ENCODE measurements at regions not wholly inside any gene's neighbourhood (a gene's known extent, or its start where the extent isn't known, plus 50 kb on each side); places are given as distances from the start of the nearest gene placed in this dataset.
"Not testable (repeated sequence)": the region's sequence is repeated elsewhere in the genome, so short reads cannot be mapped to it uniquely, and the experiment has no call there.

DNA sequence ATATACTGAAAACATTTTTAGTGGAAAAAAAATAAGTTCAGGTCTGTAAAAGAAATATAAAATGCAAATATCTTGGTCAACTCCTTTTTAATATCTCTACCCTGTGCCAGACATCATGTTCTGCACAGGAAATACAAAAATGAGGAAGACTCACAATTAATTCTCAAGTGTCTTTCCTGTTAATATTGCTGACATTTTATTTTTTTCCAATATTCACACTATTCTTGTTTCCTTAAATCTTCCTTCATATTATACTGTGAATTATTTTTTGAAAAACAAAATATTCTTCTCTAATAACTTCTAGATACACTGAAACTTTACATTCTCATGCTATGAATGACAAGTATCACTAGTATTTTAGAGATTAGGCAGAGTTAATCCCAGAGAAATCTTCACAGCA is 334.7 kb upstream of the FTMT start:
- no peak for DNase-seq

DNA sequence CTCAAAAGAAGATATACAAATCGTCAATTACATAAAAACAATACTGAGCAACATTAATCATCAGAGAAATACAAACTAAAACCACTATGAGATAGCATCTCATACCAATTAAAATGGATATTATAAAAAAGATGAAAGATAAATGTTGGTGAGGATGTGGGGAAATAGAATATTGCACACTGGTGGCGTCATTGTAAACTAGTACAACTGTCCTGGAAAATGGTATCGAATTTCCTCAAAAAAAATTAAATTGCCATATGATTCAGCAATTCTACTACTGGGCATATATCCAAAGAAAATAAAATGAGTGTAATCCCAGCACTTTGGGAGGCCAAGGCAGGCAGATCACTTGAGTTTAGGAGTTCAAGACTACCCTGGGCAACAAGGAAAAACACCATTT is 326.0 kb upstream of the FTMT start:
- DNase-seq, result no peak

DNA sequence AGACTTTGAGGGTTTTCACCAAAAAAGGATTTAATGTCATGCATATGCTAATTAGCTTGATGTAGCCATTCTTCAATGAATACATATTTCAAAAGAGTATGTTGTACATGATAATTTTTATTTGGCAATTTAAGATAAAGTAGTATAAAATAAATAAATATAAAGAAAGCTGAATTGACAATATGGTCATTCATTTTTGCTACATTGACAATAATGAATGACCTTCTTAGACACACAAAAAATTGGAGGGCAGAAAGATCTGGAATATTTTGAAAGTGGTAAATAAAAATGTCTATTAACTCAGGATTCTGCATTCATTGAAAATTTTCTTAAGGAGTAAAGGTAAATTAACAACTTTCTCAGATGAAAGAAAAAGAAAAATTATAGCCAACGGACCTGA is 324.8 kb upstream of the FTMT start:
- no peak for DNase-seq

DNA sequence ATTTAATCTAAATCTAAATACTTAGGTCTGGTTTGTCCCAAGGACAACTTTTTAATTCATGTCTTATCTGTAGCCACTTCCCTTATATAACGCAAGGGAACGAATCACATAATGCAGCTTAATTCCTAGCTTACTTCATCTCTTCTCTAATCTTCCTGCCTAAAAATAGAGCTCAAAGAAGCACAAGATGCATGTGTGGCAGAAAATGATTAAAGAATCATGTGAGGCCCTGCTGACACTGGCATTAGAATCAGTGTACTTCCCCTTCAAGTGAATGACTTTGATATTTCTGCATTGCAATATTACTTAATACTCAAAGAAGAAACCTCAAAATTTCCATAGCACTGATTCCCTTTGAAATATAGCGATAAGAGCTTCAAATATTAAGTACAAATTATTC is 317.9 kb upstream of the FTMT start:
- no peak for DNase-seq

DNA sequence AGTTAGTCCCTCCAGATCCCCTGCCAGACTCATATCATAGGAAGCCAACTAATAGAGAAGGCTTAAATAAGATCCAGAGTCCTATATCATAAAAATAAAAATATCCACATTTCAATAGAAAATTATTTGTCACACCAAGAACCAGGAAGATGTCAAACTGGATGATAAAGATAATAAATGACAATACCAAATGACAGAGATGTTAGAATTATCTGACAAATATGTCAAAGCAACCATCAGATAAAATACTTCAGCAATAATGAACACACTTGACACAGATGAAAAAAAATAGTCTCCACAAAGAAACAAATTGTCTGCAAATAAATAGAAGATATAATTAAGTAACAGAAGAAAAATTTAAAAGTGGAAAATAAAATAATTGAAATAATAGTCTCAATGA is 300.7 kb upstream of the FTMT start:
- DNase-seq, result no peak

DNA sequence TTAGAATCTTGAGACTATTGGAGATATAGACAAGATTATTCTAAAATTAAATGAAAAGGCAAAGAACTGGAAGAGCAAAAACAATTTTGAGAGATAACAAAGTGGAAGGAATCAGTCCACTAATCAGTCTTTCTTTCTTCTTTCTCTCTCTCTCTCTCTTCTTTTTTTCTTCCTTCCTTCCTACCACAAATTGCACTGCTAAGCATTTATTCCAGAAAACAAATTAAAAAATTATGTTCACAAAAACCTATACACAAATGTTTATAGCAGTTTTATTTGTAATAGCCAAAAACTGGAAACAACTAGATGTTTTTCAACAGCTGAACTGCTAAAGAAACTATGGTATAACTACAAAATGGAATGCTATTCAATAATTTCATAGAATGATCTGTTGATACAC is 291.9 kb upstream of the FTMT start:
- no peak for DNase-seq

DNA sequence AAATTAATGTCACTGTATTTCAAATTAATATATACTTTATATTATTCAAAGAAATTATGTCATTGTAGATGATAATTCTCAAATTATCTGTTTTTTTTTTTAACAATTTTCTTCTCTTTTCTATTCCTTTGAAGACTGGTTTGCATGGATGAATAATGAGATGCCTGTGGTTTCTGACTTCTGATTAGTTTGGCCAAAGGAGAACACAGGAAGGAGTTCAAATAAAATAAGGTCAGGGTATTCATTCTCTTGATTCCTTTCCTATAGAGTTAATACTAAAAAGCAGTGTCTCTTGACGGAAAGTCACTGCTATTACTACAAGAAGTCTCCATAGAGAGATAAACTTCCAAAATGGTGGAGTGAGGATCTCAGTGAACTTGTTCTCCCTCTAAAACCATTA is 279.6 kb upstream of the FTMT start:
- DNase-seq, result no peak

DNA sequence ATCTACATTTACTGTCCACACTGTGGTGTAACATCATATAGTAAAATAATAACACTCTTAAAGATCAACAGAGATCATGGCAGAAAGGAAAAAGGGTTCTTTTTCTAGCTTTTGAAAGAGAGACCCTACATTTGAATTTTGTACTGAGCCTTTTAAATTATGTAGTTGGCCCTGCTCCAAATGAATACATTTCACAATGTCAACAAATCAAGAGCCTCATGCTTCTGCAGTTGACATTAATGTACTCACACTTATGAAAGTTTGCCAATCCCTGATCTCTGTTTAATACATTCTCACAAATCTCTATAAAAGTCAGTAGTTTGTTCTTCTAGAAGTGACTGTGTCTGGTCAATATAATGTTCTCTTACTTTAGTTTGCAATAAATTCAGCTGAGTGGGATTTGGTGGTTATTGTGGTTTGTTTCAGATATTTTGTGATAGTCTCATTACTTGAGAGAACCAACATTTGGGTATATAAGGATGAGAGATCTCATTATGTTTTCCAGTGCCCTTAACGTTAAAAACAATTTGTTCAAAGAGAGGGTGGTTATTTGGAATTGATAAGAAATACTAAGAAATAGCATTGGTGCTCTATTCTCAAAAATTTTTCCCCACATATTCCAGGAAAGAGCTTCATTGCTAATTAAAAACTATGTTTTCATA is 277.8 kb upstream of the FTMT start:
- DNase-seq, result no peak

DNA sequence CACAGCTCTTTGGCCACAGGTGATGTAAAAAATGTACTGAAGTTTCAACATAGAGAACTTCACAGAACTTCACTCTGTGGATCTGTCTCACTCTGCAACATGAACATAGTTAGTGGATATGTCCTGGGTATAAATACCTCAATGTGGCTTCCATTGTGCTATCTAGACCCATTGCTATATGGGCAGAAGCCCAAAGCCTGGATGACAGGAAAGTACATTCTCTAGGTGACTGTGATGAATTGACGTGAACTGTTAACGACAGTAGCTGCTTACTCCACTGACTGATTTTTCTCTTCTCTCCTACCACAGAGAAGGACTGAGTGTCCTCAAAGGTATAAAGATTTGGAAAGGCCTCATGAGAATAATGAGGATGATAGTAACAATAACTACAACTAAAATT is 270.1 kb upstream of the FTMT start:
- no peak for DNase-seq

DNA sequence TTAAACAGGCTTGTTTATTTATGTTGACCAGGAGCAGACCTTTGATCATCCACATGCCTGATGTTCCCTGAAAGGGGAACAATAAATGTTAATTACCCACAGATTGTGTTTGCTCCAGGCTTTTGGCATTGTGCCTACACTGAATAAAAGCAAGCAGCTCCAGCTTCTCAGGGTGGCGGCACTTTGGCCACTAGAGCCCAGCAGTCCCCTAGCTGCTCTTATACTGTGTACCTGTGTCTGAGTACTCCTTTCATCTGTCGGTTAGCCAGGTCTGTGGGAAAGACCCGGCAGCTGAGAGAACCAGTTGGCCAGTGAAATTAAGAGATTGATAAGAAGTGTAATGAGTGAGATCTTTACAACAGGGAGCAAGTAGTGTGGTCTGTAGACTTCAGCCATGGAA is 254.8 kb upstream of the FTMT start:
- no peak for DNase-seq

DNA sequence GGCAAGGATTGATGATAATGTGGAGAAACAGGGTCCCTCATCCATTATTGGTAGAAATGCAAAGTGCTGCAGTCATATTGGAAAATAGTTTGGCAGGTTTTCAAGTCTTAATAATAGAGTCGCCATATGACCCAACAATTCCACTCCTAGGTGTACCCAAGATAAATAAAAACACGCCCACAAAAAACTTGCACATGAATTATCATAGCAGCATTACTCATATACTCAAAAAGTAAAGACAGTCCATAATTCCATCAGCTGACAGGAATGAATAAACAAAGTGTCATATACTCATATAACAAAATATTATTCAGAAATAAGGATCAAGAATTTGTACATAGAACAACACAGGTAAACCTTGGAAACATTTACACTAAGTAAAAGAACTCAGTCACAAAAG is 242.9 kb upstream of the FTMT start:
- DNase-seq, result no peak

DNA sequence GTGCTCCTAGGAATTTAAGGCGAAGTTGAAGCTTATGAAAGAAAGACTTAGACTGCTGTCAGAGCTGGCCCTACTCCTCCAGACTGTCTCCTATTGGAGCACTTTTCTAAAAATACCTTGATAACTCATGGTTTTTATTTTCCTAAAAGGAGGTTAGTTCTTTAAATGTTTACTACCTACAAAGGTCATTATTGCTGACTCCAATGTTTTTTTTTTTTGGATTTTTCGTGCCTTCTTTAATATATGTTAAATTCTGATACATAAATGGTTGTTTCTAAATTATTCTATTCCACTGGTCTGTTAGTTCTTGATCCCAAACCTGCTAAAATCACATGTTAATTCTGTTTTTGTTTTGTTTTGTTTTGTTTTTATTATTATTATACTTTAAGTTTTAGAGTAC is 227.6 kb upstream of the FTMT start:
- DNase-seq, result no peak

DNA sequence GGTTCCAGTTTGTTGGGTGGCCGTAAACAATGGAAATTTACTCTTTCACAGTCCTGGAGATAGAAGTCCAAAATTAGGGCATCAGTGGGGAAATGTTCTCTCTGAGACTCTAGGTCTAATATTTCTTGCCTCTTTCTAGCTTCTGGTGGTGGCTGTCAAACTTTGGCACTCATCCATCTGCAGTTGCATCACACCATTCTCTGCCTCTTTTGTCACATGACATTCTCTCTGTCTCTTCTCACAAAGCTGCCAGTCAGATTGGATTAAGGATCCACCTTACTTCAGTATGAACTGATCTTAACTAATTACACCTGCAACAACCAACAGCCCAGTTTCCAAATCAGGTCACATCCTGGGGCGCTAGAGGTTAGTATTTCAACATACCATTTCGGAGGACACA is 222.9 kb upstream of the FTMT start:
- no peak for DNase-seq

DNA sequence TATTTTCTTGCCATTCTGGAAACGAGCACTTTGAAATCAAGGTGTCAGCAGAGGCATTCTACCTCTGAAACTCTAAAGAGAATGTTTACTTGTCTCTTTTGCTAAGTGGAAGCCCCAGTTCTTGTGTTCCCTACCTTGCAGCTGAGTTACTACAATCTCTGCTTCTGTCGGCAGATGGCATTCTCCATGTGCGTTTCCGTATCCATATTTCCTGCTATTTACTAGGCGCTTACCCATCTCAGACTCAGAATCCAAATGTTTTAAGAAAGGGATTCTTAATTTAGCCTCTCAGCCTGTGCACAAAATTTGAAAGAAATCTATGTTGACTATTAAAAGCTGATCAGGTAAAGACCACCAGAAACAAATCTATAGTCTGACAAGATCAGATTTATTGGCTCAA is 221.3 kb upstream of the FTMT start:
- DNase-seq, result no peak

DNA sequence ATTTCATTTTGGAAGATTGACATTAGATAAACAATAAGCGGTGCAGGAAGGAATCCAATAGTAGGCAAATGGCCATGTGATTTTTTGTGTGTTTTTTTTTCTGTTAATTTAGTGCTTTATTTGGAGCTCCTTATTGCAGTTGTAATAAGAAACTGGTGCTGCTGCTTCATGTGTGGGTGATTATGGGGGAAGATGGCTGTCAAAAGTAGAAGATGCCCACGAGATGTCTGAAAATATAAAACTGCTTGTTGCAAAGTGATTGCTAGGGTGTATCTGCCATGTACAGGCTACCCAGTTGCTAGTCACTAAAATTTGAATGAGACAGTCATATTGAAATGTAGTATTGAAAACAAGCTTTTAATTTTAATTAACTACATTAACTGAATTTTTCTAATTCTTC is 216.7 kb upstream of the FTMT start:
- no peak for DNase-seq

DNA sequence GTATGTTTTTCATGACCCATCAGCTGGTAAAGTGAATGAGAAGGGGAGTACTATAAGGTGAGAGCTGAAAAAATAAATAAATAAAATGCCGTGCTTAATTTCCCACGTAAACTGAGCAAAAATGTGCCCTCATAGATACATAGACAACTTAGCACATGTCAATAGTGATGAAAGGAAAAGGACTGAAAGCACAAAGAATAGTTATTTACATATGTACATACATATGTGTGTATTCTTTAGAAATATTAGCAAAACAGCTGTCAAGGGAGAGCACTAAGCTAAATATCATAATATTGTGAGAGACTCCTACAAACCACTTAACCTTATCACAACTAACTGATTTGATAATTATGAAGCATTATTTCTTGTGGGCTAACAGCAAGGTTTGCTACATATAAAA is 213.6 kb upstream of the FTMT start:
- no peak for DNase-seq

DNA sequence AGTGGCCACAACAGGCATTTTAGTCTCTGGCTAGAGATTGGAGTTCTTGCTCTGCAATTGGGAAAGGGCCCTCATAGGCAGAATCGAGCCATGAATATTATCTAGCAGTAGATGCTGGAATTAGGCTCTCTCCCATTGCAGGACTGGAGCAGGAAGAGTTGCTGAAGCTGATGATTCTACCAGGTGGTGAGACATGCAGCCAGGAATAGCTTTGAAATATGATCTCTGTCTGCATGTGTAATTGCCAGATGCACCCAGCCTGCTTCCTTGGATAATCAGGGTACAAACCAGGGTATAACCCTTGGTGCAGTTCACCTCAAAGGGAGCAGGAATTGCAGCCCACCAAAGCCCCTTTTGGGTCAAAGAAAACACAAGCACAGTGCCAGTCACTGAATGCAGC is 211.4 kb upstream of the FTMT start:
- no peak for DNase-seq

DNA sequence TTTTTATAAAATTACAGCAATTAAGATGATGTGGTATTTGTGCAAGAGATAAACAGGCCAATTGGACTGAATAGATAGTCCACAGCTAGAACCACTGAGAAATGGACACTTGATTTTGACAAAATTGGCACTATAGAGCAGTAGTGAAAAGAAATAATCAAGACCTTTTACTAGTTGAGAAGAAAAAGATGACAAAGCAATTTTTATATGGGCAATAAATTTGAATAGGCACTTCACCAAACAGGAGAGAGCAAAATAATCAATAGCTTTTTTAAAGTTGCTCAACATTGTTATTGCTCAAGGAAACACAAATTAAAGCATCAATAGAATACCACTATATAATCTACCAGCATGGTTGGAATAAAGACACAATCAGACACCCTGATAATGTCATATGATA is 193.5 kb upstream of the FTMT start:
- no peak for DNase-seq

DNA sequence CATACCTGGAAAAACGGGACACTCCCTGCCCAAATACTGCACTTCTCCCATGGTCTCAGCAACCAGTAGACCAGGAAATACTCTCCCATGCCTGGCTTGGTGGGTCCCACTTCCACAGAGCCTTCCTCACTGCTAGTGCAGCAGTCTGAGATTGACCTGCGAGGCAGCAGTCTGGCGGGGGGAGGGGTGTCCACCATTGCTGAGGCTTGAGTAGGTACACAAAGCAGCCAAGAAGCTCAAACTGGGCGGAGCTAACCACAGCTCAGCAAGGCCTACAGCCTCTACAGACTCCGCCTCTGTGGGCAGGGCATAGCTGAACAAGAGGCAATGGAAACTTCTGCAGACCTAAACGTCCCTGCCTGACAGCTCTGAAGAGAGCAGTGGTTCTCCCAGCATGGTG is 191.5 kb upstream of the FTMT start:
- DNase-seq, result no peak

DNA sequence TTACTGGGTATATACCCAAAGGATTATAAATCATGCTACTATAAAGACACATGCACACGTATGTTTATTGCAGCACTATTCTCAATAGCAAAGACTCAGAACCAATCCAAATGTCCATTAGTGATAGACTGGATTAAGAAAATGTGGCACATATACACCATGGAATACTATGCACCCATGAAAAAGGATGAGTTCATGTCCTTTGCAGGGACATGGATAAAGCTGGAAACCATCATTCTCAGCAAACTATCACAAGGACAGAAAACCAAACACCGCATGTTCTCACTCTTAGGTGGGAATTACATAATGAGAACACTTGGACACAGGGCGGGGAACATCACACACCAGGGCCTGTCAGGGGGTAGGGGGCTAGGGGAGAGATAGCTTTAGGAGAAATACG is 186.1 kb upstream of the FTMT start:
- DNase-seq, result not testable (repeated sequence)

DNA sequence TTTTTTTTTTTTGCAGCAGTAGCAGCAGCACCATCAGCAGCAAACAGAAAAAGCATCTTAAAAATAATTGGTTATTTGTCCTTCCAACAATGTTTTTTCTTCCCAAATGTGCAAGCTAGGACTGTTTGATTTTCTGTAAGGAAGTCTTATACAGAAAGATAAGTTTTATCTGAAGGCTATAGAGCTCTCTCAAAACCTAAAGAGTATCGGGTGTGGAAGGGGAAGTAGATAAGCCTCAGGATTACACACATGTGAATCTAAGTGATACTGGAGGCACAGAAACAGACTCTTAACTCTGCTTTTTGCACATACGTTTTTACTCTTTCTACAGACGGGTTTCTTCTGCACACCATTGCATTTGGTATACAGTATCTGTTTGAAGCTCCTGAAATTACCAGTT is 184.4 kb upstream of the FTMT start:
- no peak for DNase-seq

DNA sequence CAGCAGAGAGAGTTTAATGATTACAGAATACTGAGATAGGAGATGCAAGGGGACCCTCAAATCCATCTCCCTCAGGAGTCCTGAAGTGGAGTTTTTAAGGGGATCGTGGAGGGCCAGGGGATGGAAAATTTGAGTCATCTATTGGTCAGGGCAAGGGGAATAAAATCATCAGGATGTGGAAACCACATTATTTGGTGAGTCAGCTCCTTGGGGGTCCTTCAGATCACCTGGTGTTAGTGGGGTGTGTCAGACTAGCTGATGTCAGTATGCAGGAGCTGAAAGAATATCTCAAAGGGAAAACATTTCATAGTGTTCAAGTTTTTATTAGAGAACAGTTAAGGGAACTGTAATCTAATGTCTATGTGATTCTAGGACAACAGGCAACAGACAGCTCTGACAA is 183.0 kb upstream of the FTMT start:
- DNase-seq, result no peak

DNA sequence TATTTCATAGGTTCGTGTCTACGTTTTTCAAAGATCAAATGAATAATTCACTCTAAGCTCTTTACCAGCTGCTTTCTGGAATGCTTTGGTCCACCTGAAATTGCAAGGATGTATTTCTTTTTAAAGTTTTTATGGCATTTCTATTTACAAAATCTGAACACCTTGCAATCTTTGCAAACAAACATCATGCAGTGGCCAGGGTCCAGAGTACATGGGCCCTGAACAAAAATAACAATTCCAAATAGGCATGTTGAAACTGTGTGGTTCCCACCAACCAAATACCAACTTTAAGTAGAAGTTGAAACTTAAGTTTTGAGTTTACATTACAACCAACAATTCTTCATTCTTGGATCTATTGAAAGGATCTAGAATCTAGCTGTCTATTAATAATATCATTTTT is 180.1 kb upstream of the FTMT start:
- DNase-seq, result no peak

DNA sequence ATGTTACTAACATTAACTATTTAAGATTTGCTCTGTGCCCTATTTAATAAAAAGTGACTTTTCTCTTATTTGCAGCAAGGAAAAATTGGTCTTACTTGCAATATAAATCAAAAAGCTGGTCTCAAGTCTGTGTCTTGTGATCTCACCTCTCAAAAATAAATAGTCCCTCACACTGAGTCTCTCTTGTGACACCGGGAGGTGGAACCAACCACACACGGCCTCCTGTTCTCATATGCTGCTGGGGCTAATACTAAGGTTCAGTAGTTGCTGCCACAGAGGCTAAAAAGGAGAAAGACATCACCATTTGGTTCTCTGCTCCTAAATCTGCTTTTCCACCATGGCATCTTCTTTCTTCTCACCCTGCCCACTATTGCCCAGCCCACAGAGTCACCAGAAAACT is 175.8 kb upstream of the FTMT start:
- no peak for DNase-seq

DNA sequence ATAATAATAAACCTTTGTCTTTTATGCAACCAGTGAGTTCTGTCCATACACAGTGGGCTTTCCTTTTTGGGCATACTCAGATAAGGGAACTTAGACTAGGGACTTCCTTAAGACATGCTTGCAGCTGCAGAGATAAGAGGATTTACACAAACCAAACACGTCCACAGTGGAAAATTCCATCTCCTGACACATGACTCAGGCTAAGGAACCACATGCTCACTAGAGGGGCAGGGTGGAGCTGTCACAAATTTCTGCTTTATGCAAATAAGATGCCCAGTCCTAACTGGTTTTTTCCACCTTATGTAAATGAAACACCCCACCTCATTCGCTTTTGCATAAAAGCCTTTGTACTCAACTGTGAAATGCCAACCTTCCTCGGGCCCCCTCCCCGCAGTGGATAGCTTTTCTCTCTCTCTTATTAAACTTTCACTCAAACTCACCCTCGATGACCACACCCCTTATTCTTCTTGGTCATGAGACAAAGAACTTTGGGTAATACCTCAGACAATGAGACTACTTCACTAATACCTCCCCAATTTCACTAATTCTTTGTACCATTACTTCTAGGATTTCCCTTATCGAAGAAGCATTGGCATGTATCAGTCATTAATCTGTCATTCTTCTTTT is 170.3 kb upstream of the FTMT start:
- DNase-seq, result no peak

Measured in activated gamma-delta T cell (primary cell).